GM23248 (cell line): ENCODE measurements at regions not wholly inside any gene's neighbourhood (a gene's known extent, or its start where the extent isn't known, plus 50 kb on each side); places are given as distances from the start of the nearest gene placed in this dataset.
"Not testable (repeated sequence)": the region's sequence is repeated elsewhere in the genome, so short reads cannot be mapped to it uniquely, and the experiment has no call there.

ENCODE experiments used
- DNase-seq: peaks from one replicate; pipeline ENCODE4 v3.0.0-alpha.2; 2015
- H2AFZ ChIP-seq: fragments of 200-600 bp; sonication (generic); 2 replicates; pipeline ENCODE4 v1.6.1; 2016; ENCODE audit warnings: antibody characterized with exemption
- H3F3A ChIP-seq: fragments of 200-600 bp; sonication (generic); 2 replicates; pipeline ENCODE4 v1.6.1; 2016; ENCODE audit warnings: mild to moderate bottlenecking, antibody characterized with exemption, mixed run types; ENCODE audit not compliant: insufficient read depth
- H3K27ac ChIP-seq: fragments of 200-600 bp; sonication (generic); 2 replicates; pipeline ENCODE4 v1.5.1; 2016; ENCODE audit warnings: mild to moderate bottlenecking
- H3K27me3 ChIP-seq: fragments of 200-600 bp; sonication (generic); replicated peaks from 2 replicates; pipeline ENCODE4 v1.6.1; 2016; ENCODE audit warnings: mild to moderate bottlenecking; ENCODE audit not compliant: insufficient read depth
- H3K36me3 ChIP-seq: fragments of 200-600 bp; sonication (generic); 2 replicates; pipeline ENCODE4 v1.6.1; 2016; ENCODE audit warnings: low read depth, mild to moderate bottlenecking
- H3K4me1 ChIP-seq: fragments of 200-600 bp; sonication (generic); 2 replicates; pipeline ENCODE4 v1.6.1; 2016; ENCODE audit warnings: mild to moderate bottlenecking; ENCODE audit not compliant: insufficient read depth
- H3K4me2 ChIP-seq: fragments of 200-600 bp; sonication (generic); one replicate; pipeline ENCODE4 v1.6.1; 2016; ENCODE audit warnings: mild to moderate bottlenecking; ENCODE audit not compliant: unreplicated experiment
- H3K4me3 ChIP-seq: fragments of 200-600 bp; sonication (generic); 2 replicates; pipeline ENCODE4 v1.5.1; 2016; ENCODE audit warnings: mild to moderate bottlenecking
- H3K79me2 ChIP-seq: fragments of 200-600 bp; sonication (generic); 2 replicates; pipeline ENCODE4 v1.6.1; 2016; ENCODE audit warnings: mild to moderate bottlenecking; ENCODE audit not compliant: insufficient read depth
- H3K9ac ChIP-seq: fragments of 200-600 bp; sonication (generic); 2 replicates; pipeline ENCODE4 v1.6.1; 2016; ENCODE audit warnings: mild to moderate bottlenecking
- H3K9me2 ChIP-seq: fragments of 200-600 bp; sonication (generic); 2 replicates; pipeline ENCODE4 v1.6.1; 2016; ENCODE audit warnings: mixed run types, mild to moderate bottlenecking, moderate library complexity; ENCODE audit not compliant: insufficient read depth
- H3K9me3 ChIP-seq: fragments of 200-600 bp; sonication (generic); one replicate; pipeline ENCODE4 v1.6.1; 2017; ENCODE audit warnings: low read depth
- H4K20me1 ChIP-seq: fragments of 200-600 bp; sonication (generic); 2 replicates; pipeline ENCODE4 v1.6.0; 2016; ENCODE audit not compliant: insufficient read depth
- WGBS, 2 experiments: methylation state at CpG; one replicate each; pipeline ENCODE4 v1.1.6; 2015 to 2017; ENCODE audit warnings: low lambda C conversion rate in 2 of 2, low coverage in 1 of 2; ENCODE audit errors: missing lambda C conversion rate in 2 of 2; 5-methylcytosine and 5-hydroxymethylcytosine counted together
- in situ Hi-C: fragments of 300-500 bp; cut with MboI; formaldehyde crosslinking; loops from 2 replicates; pipeline ENCODE4 v1.15.0; 2020

GRCh38 chr2:110384109-110384735 lies 88.4 kb downstream of the LIMS4 start:
- H3K4me1 ChIP-seq, H2AFZ ChIP-seq, H3K79me2 ChIP-seq, H3K4me3 ChIP-seq, H3K4me2 ChIP-seq, H4K20me1 ChIP-seq, H3K9me3 ChIP-seq, H3F3A ChIP-seq, H3K9ac ChIP-seq, H3K9me2 ChIP-seq, H3K27ac ChIP-seq, in situ Hi-C loops, DNase-seq, H3K27me3 ChIP-seq, H3K36me3 ChIP-seq: not testable (repeated sequence)
- no CpG with 5 or more reads among the region's 50 CpGs for WGBS, 2 experiments

GRCh38 chr2:110383163-110384048 lies 89.2 kb downstream of the LIMS4 start:
- H3K4me3 ChIP-seq, H3K9me2 ChIP-seq, H2AFZ ChIP-seq, H4K20me1 ChIP-seq, H3K9me3 ChIP-seq, H3F3A ChIP-seq, H3K27ac ChIP-seq, H3K36me3 ChIP-seq, in situ Hi-C loops, DNase-seq, H3K79me2 ChIP-seq, H3K4me2 ChIP-seq, H3K9ac ChIP-seq, H3K4me1 ChIP-seq, H3K27me3 ChIP-seq: not testable (repeated sequence)
- no CpG with 5 or more reads among the region's 75 CpGs for WGBS, 2 experiments

GRCh38 chr2:110373519-110373918 lies 99.1 kb downstream of the LIMS4 start:
- H3K9ac ChIP-seq, H3K4me2 ChIP-seq, H3K27ac ChIP-seq, H2AFZ ChIP-seq, H3K79me2 ChIP-seq, H3K9me3 ChIP-seq, H3K4me3 ChIP-seq, H3F3A ChIP-seq, in situ Hi-C loops, H4K20me1 ChIP-seq, DNase-seq, H3K4me1 ChIP-seq, H3K27me3 ChIP-seq, H3K9me2 ChIP-seq, H3K36me3 ChIP-seq: not testable (repeated sequence)
- 93 to 94% methylated on average over 2 of the region's 2 CpGs for WGBS, 2 experiments

GRCh38 chr2:110371633-110372032 lies 101.0 kb downstream of the LIMS4 start:
- H3K36me3 ChIP-seq, H3K4me2 ChIP-seq, H3K9me3 ChIP-seq, H3K4me3 ChIP-seq, H3K4me1 ChIP-seq, H3K27me3 ChIP-seq, H4K20me1 ChIP-seq, H2AFZ ChIP-seq, in situ Hi-C loops, H3K9me2 ChIP-seq, DNase-seq, H3K79me2 ChIP-seq, H3F3A ChIP-seq, H3K9ac ChIP-seq: not testable (repeated sequence)
- peak overlapping the region; percentile 35; the same call in 1 of the 2 replicates for H3K27ac ChIP-seq
- 94% methylated on average over 2 of the region's 2 CpGs for WGBS, 2 experiments

GRCh38 chr2:110357616-110358015 lies 115.0 kb downstream of the LIMS4 start:
- H3K4me2 ChIP-seq, H3K27me3 ChIP-seq, H4K20me1 ChIP-seq, H2AFZ ChIP-seq, H3F3A ChIP-seq, H3K27ac ChIP-seq, H3K9me3 ChIP-seq, H3K9ac ChIP-seq, DNase-seq, H3K36me3 ChIP-seq, in situ Hi-C loops, H3K4me3 ChIP-seq, H3K9me2 ChIP-seq, H3K4me1 ChIP-seq, H3K79me2 ChIP-seq: not testable (repeated sequence)
- no CpG with 5 or more reads among the region's 2 CpGs for WGBS, 2 experiments

- DNase-seq, H3K9ac ChIP-seq, H3K27ac ChIP-seq, H3K9me3 ChIP-seq, in situ Hi-C loops, H3K9me2 ChIP-seq, H4K20me1 ChIP-seq, H3K79me2 ChIP-seq, H3F3A ChIP-seq, H3K4me1 ChIP-seq, H3K36me3 ChIP-seq, H3K4me2 ChIP-seq, H2AFZ ChIP-seq, H3K27me3 ChIP-seq, H3K4me3 ChIP-seq: not testable (repeated sequence)
- 80% methylated on average over 1 of the region's 5 CpGs; no CpG with 5 or more reads in 1 of the 2 experiments for WGBS, 2 experiments
Measured at GRCh38 chr2:110354294-110355018, 118.2 kb downstream of the LIMS4 start.

GRCh38 chr2:110350718-110351117 lies 121.9 kb downstream of the LIMS4 start:
- H4K20me1 ChIP-seq, H3K9me3 ChIP-seq, H3K27ac ChIP-seq, H3K9ac ChIP-seq, H3K79me2 ChIP-seq, DNase-seq, H3K4me1 ChIP-seq, H2AFZ ChIP-seq, H3K9me2 ChIP-seq, H3K27me3 ChIP-seq, H3F3A ChIP-seq, H3K4me3 ChIP-seq, H3K36me3 ChIP-seq, H3K4me2 ChIP-seq, in situ Hi-C loops: not testable (repeated sequence)
